ENCODE measurements at regions not wholly inside any gene's neighbourhood (a gene's known extent, or its start where the extent isn't known, plus 50 kb on each side); places are given as distances from the start of the nearest gene placed in this dataset.

- TF ChIP-seq POLR2AphosphoS5 (IDR thresholded peaks at IDR 0.05; ENCODE audit: insufficient read depth in 1 of 2, low read depth in 1 of 2) (no peak), POLR2A (IDR thresholded peaks at IDR 0.05) (no peak)
- Histone ChIP-seq H3K9me3 (no peaks in the 10 kb centered on the region), H3K36me3 (no peaks in the 10 kb centered on the region), H3K27me3 (no peaks in the 10 kb centered on the region), H3K4me3 (no peak overlapping the region), H3K4me1 (no peaks in the 10 kb centered on the region), H3K27ac (no peak overlapping the region)
- intact Hi-C loops (cut with DNase I) = no loop called here
- DNase-seq (ENCODE audit: extremely low spot score in 2 of 2) = no peak
These were observed 164.3 kb upstream of the FAM3C start for GRCh38 chr7:121560267-121560990.

DNA sequence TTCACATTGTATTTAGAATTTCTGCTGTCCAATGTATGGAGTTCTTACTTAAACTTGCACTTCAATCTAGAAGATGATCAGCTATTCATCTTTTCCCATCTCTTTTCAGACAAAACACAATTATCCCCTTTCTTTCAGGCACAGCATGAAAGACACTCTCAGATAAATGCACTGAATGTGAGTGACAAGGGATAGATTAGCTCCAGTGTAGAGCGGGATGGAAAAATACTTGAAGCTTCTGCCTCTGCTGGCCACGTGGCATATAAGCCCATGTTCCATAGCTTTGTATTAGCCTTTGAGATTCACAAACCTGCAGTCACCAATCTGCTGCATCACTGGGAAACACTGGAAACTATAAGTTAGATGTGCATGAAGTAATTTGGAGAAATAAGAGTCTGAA, 162.2 kb upstream of the FAM3C start:
- DNase-seq (ENCODE audit: extremely low spot score in 2 of 2) = no peak
- H3K27ac ChIP-seq = no peak overlapping the region
- H3K4me1 ChIP-seq = no peaks in the 10 kb centered on the region
- H3K4me3 ChIP-seq = no peak overlapping the region
- H3K36me3 ChIP-seq = no peaks in the 10 kb centered on the region
- intact Hi-C loops (cut with DNase I) = no loop called here
- no peaks in the 10 kb centered on the region for H3K9me3 ChIP-seq
- TF ChIP-seq POLR2A (IDR thresholded peaks at IDR 0.05) = no peak
- TF ChIP-seq POLR2AphosphoS5 (IDR thresholded peaks at IDR 0.05; ENCODE audit: insufficient read depth in 1 of 2, low read depth in 1 of 2) = no peak
- TF ChIP-seq, protein P1, sequence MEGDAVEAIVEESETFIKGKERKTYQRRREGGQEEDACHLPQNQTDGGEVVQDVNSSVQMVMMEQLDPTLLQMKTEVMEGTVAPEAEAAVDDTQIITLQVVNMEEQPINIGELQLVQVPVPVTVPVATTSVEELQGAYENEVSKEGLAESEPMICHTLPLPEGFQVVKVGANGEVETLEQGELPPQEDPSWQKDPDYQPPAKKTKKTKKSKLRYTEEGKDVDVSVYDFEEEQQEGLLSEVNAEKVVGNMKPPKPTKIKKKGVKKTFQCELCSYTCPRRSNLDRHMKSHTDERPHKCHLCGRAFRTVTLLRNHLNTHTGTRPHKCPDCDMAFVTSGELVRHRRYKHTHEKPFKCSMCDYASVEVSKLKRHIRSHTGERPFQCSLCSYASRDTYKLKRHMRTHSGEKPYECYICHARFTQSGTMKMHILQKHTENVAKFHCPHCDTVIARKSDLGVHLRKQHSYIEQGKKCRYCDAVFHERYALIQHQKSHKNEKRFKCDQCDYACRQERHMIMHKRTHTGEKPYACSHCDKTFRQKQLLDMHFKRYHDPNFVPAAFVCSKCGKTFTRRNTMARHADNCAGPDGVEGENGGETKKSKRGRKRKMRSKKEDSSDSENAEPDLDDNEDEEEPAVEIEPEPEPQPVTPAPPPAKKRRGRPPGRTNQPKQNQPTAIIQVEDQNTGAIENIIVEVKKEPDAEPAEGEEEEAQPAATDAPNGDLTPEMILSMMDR (IDR thresholded peaks at IDR 0.05) = no peak
- H3K27me3 ChIP-seq = no peaks in the 10 kb centered on the region

DNA sequence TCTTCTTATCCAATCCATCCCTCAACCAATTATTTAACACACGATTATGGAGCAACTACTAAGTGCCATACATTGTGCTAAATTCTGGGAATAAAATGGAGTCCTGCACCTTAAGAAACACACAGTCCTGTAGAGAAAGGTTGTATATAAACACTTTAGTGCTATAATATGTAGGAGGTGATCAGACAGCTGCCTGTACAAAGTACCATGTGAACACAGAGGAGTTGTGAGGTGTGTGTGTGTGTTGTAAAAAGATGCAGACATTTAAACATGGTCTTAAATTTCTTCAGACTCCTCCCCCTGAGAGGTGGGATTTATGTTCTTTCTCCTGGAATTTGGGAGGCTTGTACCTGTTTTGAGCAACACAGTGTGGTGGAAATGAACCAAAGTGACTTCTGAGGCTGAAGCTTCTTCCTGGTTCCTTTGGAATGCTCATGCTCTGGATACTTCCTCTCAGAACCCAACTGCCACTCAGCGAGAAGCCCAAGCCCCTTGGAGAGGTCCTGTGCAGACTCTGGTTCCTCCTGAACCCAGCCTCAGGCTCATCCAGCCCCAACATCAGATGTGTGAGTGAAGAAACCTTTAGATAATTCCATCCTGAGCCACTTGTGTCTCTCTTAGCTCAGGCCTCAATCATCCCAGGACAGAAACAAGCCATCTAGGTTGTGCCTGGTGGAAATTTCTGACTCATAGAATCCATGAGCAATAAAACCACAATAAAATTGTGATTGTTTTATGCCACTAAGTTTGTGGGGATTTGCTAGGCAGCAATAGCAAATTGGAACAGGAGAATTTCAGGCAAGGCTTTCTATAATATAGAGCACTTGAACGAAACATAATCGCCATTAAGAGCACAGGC, 161.2 kb upstream of the FAM3C start:
- H3K27me3 ChIP-seq = no peaks in the 10 kb centered on the region
- DNase-seq (ENCODE audit: extremely low spot score in 2 of 2) = no peak
- H3K27ac ChIP-seq = no peak overlapping the region
- H3K9me3 ChIP-seq = no peaks in the 10 kb centered on the region
- no peaks in the 10 kb centered on the region for H3K36me3 ChIP-seq
- no peaks in the 10 kb centered on the region for H3K4me1 ChIP-seq
- H3K4me3 ChIP-seq = no peak overlapping the region
- TF ChIP-seq, protein P1 (IDR thresholded peaks at IDR 0.05) = no peak
- no peak for TF ChIP-seq POLR2AphosphoS5 (IDR thresholded peaks at IDR 0.05; ENCODE audit: insufficient read depth in 1 of 2, low read depth in 1 of 2)
- TF ChIP-seq POLR2A (IDR thresholded peaks at IDR 0.05) = no peak
- intact Hi-C loops (cut with DNase I) = no loop called here

DNA sequence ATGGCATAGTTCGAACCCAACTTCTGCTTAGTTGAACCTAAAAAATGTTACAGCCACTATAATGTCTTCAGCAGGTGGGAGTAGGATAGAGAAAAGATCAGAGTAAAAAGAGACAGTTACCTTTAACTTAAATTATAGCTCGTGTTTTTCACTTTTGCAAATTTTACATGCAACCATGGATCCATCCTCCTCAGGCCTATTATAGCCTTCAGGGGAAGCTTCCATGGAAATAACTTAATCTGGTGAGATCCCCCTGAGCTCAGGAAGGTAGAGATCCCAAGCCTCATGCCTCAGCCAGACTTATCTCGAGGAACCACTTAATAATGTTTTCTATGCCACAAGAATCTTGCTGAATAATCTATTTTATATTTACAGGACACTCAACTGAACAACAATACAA, 159.4 kb upstream of the FAM3C start:
- no peaks in the 10 kb centered on the region for H3K36me3 ChIP-seq
- H3K9me3 ChIP-seq = no peaks in the 10 kb centered on the region
- no peak overlapping the region for H3K27ac ChIP-seq
- no peaks in the 10 kb centered on the region for H3K4me1 ChIP-seq
- H3K4me3 ChIP-seq = no peak overlapping the region
- DNase-seq (ENCODE audit: extremely low spot score in 2 of 2) = no peak
- intact Hi-C loops (cut with DNase I) = no loop called here
- H3K27me3 ChIP-seq = no peaks in the 10 kb centered on the region
- TF ChIP-seq, protein P1 (IDR thresholded peaks at IDR 0.05) = no peak
- TF ChIP-seq POLR2AphosphoS5 (IDR thresholded peaks at IDR 0.05; ENCODE audit: insufficient read depth in 1 of 2, low read depth in 1 of 2) (no peak), POLR2A (IDR thresholded peaks at IDR 0.05) (no peak)

DNA sequence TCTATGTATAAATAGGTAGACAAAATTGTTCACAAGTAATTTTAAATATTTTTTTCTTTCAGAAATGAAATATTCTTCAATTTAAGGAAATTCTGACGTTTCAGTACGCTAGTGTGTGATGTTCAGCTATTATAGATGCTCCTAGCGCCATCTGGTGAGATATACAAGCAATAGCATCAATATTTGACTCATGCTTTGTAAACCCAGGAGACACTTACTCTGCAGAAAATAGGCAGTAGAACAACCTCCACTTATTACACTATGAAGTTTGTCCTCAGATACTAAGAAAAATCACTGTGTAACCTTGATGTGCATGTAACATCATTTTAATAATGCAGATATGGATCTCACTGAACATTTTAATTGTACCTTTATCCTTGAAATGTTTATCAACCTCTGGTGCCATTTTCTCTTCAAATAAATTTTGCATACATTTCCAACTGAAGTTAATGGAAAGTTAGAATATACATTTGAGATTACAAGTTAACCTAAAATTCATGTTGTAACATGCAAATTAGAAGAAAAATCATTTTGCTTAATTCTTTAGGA, 151.5 kb upstream of the FAM3C start:
- Histone ChIP-seq H3K36me3 (no peaks in the 10 kb centered on the region), H3K9me3 (no peaks in the 10 kb centered on the region), H3K4me3 (no peak overlapping the region), H3K4me1 (peaks cover 9% of the 10 kb centered on the region), H3K27me3 (no peaks in the 10 kb centered on the region), H3K27ac (no peak overlapping the region)
- TF ChIP-seq POLR2A (IDR thresholded peaks at IDR 0.05) = no peak
- TF ChIP-seq POLR2AphosphoS5 (IDR thresholded peaks at IDR 0.05; ENCODE audit: insufficient read depth in 1 of 2, low read depth in 1 of 2) = peak in 1 of 2 donors; percentile 32
- TF ChIP-seq, protein P1 (IDR thresholded peaks at IDR 0.05) = peak; percentile 66 to 87 (median 80)
- no peak for DNase-seq (ENCODE audit: extremely low spot score in 2 of 2)
- intact Hi-C loops (cut with DNase I) = loop anchor here (5.0 kb wide), 1 partner anchor 180 kb away; no protein-coding TSS in a partner anchor
